Colonic mucosa (tissue), 4 donors: ENCODE measurements at regions not wholly inside any gene's neighbourhood (a gene's known extent, or its start where the extent isn't known, plus 50 kb on each side); places are given as distances from the start of the nearest gene placed in this dataset.
A peak's percentile ranks its signal among the peaks of the same experiment; 100 is the strongest.

Experiments used
- DNase-seq: peaks from one replicate; pipeline ENCODE4 v3.0.0-alpha.2; 2020
- H3K27ac ChIP-seq: fragments of 200-600 bp; one replicate; pipeline ENCODE4 v1.8.0; 2021
- H3K27me3 ChIP-seq: fragments of 200-600 bp; one replicate; pipeline ENCODE4 v1.8.0; 2021
- H3K36me3 ChIP-seq: fragments of 200-600 bp; one replicate; pipeline ENCODE4 v1.8.0; 2021
- H3K4me1 ChIP-seq: fragments of 200-600 bp; one replicate; pipeline ENCODE4 v1.8.0; 2021; ENCODE audit warnings: mild to moderate bottlenecking
- H3K4me3 ChIP-seq: fragments of 200-600 bp; one replicate; pipeline ENCODE4 v1.8.0; 2021
- H3K9ac ChIP-seq, 2 donors: one replicate each; pipeline ENCODE4 v1.7.0; 2013; ENCODE audit warnings: control low read depth in 2 of 2, low read depth in 2 of 2, low read length in 2 of 2
- H3K9me3 ChIP-seq: fragments of 200-600 bp; one replicate; pipeline ENCODE4 v1.8.0; 2021
- intact Hi-C: fragments of 100-400 bp; cut with DNase I; formaldehyde crosslinking; loops from one replicate; pipeline ENCODE4 v1.14.1; 2022
- TF ChIP-seq, protein P1 (sequence below): fragments of 200-600 bp; IDR thresholded peaks from one replicate; pipeline ENCODE4 v1.8.0; 2022; ENCODE audit warnings: antibody characterized with exemption, mild to moderate bottlenecking
- donor health status: healthy.
- donor health status: DM: no; HTN: no; CAD: no.
- donor health status: DM: no; HTN: no; CAD: no.

DNA sequence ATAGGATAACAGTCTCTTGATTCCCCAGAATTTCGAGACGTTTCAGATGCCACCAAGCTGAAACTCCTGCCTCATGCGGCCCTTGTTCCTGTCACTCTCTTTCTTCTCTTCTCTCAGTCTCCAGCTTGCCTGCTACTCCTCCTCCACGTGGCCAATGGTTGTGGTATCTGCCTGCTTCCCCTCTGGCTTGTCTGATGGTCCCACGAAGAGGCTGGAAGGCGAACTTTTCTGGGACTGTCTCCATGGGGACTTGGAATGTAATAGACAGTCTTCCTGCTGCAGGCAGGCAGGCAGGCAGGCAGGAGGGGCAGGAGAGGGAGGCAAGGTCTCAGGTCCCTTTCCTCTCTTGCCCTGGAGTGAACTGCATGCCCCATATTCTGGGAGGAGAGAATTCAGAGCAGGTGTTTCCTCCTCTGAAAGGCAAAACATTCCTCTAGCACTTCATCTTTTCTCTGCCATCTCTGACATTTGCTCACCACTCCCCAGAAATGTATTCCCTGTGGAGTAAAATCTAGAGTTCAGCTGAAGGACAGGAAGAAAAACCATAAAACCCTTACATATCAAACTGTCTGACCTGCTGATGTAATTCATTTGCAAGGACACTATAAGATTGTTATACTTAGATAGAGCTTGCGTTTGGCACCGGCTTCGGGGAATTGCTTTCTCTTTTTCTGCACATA, 64.1 kb upstream of the GNG12 start:
- no peaks in the 10 kb centered on the region for H3K27me3 ChIP-seq
- intact Hi-C loops = no loop called here
- H3K36me3 ChIP-seq = no peaks in the 10 kb centered on the region
- H3K4me3 ChIP-seq = no peak overlapping the region
- TF ChIP-seq, protein P1, sequence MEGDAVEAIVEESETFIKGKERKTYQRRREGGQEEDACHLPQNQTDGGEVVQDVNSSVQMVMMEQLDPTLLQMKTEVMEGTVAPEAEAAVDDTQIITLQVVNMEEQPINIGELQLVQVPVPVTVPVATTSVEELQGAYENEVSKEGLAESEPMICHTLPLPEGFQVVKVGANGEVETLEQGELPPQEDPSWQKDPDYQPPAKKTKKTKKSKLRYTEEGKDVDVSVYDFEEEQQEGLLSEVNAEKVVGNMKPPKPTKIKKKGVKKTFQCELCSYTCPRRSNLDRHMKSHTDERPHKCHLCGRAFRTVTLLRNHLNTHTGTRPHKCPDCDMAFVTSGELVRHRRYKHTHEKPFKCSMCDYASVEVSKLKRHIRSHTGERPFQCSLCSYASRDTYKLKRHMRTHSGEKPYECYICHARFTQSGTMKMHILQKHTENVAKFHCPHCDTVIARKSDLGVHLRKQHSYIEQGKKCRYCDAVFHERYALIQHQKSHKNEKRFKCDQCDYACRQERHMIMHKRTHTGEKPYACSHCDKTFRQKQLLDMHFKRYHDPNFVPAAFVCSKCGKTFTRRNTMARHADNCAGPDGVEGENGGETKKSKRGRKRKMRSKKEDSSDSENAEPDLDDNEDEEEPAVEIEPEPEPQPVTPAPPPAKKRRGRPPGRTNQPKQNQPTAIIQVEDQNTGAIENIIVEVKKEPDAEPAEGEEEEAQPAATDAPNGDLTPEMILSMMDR = no peak
- H3K4me1 ChIP-seq = no peaks in the 10 kb centered on the region
- no peak overlapping the region for H3K9ac ChIP-seq
- no peak overlapping the region for H3K27ac ChIP-seq
- DNase-seq = peak; percentile 20
- no peaks in the 10 kb centered on the region for H3K9me3 ChIP-seq

GRCh38 chr1:67896826-67897225, 63.6 kb upstream of the GNG12 start:
- no peak overlapping the region for H3K27ac ChIP-seq
- H3K9me3 ChIP-seq = no peaks in the 10 kb centered on the region
- TF ChIP-seq, protein P1 = no peak
- H3K4me1 ChIP-seq = no peaks in the 10 kb centered on the region
- no peaks in the 10 kb centered on the region for H3K36me3 ChIP-seq
- intact Hi-C loops = no loop called here
- no peaks in the 10 kb centered on the region for H3K27me3 ChIP-seq
- H3K4me3 ChIP-seq = no peak overlapping the region
- DNase-seq = peak; percentile 30
- H3K9ac ChIP-seq = no peak overlapping the region

GRCh38 chr1:67894981-67895735, 61.9 kb upstream of the GNG12 start:
- TF ChIP-seq, protein P1 = no peak
- no peaks in the 10 kb centered on the region for H3K9me3 ChIP-seq
- H3K27me3 ChIP-seq = no peaks in the 10 kb centered on the region
- H3K36me3 ChIP-seq = no peaks in the 10 kb centered on the region
- intact Hi-C loops = no loop called here
- no peaks in the 10 kb centered on the region for H3K4me1 ChIP-seq
- no peak overlapping the region for H3K4me3 ChIP-seq
- DNase-seq = no peak
- H3K27ac ChIP-seq = no peak overlapping the region
- no peak overlapping the region for H3K9ac ChIP-seq

- H3K4me3 ChIP-seq = no peak overlapping the region
- TF ChIP-seq, protein P1 = no peak
- intact Hi-C loops = no loop called here
- H3K9ac ChIP-seq = no peak overlapping the region
- H3K4me1 ChIP-seq = no peaks in the 10 kb centered on the region
- no peaks in the 10 kb centered on the region for H3K27me3 ChIP-seq
- no peak for DNase-seq
- H3K36me3 ChIP-seq = no peaks in the 10 kb centered on the region
- H3K27ac ChIP-seq = no peak overlapping the region
- no peaks in the 10 kb centered on the region for H3K9me3 ChIP-seq
Measured at GRCh38 chr1:67893126-67893495, 59.8 kb upstream of the GNG12 start.

DNA sequence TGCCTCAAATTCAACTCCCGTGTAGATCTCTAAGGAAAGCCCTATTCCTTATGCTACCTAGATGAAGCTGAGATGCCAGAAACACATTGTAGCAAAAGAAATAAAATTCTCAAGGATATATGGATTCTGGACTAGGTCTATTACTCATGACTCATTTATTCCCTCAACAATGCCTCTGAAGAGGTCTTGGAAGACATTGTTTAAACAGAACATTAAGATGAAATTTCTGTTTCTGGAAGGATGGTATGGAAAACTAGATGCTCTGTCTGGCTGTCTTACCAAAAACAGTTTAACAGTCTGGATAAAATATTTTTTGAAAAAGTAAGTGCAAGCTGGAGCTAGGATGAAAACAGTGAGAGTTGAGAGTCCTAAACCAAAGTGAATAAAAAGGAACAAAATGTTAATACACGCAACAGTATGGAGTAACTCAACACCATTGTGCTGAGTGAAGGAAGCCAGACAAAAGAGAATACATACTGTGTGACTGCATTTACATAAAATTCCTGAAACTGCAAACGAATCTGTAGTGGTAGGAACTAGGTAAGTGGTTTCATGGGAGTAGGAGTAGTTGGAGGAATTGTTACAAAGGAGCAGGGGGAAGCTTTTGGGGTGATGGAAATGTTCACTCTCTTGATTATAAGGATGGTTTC, 59.3 kb upstream of the GNG12 start:
- Histone ChIP-seq H3K36me3 (no peaks in the 10 kb centered on the region), H3K27me3 (no peaks in the 10 kb centered on the region), H3K9me3 (no peaks in the 10 kb centered on the region), H3K9ac (no peak overlapping the region), H3K4me3 (no peak overlapping the region), H3K4me1 (no peaks in the 10 kb centered on the region), H3K27ac (no peak overlapping the region)
- no peak for DNase-seq
- TF ChIP-seq, protein P1 = no peak
- intact Hi-C loops = no loop called here
